Vagina (tissue), 2 donors: ENCODE measurements at regions not wholly inside any gene's neighbourhood (a gene's known extent, or its start where the extent isn't known, plus 50 kb on each side); places are given as distances from the start of the nearest gene placed in this dataset.

Experiments
- POLR2A ChIP-seq, 2 donors: fragments of 450-650 bp; IDR thresholded peaks; one replicate each; pipeline ENCODE4 v1.6.1; 2017; ENCODE audit warnings: antibody characterized with exemption in 2 of 2, mild to moderate bottlenecking in 2 of 2, moderate library complexity in 2 of 2
- POLR2AphosphoS5 ChIP-seq, 2 donors: sonication (generic); formaldehyde crosslinking; IDR thresholded peaks; one replicate each; pipeline ENCODE4 v1.9.0; 2017; ENCODE audit warnings: antibody characterized with exemption in 2 of 2, mild to moderate bottlenecking in 2 of 2, low read depth in 1 of 2; ENCODE audit not compliant: insufficient read depth in 1 of 2
- TF ChIP-seq, protein P1 (sequence below), 3 experiments: fragments of 450-650 bp in 2 of 3; fragments of 200-600 bp in 1 of 3; sonication (generic) in 1 of 3; IDR thresholded peaks; one replicate each; pipeline ENCODE4 v1.5.1; 2017 to 2019; ENCODE audit warnings: antibody characterized with exemption in 3 of 3, mild to moderate bottlenecking in 2 of 3, moderate library complexity in 2 of 3

DNA sequence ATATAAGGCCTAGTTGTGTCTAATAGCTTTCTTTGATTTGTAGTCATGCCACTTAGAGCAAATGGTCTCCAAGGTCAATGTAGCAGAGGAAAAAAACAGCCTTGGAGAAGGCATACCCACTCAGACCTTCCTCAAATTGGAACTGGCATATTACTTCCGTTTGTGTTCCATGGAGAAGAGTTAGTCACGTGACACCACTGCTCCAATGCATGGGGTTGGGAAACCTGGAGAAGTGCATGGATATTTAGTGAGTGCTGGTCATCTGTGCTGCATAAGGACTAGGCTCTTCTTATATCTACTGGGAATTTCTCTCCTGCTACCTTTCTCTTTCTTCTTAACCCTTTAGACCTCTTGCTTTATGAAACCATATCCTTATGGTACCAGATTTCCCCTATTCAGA is 167.8 kb downstream of the BACH1 start:
- TF ChIP-seq POLR2A (IDR thresholded peaks at IDR 0.05), result no peak
- TF ChIP-seq POLR2AphosphoS5 (IDR thresholded peaks at IDR 0.05; ENCODE audit: insufficient read depth in 1 of 2, low read depth in 1 of 2), result no peak
- TF ChIP-seq, protein P1, sequence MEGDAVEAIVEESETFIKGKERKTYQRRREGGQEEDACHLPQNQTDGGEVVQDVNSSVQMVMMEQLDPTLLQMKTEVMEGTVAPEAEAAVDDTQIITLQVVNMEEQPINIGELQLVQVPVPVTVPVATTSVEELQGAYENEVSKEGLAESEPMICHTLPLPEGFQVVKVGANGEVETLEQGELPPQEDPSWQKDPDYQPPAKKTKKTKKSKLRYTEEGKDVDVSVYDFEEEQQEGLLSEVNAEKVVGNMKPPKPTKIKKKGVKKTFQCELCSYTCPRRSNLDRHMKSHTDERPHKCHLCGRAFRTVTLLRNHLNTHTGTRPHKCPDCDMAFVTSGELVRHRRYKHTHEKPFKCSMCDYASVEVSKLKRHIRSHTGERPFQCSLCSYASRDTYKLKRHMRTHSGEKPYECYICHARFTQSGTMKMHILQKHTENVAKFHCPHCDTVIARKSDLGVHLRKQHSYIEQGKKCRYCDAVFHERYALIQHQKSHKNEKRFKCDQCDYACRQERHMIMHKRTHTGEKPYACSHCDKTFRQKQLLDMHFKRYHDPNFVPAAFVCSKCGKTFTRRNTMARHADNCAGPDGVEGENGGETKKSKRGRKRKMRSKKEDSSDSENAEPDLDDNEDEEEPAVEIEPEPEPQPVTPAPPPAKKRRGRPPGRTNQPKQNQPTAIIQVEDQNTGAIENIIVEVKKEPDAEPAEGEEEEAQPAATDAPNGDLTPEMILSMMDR (IDR thresholded peaks at IDR 0.05), result no peak
